ENCODE measurements at regions not wholly inside any gene's neighbourhood (a gene's known extent, or its start where the extent isn't known, plus 50 kb on each side); places are given as distances from the start of the nearest gene placed in this dataset.
A peak's percentile ranks its signal among the peaks of the same experiment; 100 is the strongest.

DNA sequence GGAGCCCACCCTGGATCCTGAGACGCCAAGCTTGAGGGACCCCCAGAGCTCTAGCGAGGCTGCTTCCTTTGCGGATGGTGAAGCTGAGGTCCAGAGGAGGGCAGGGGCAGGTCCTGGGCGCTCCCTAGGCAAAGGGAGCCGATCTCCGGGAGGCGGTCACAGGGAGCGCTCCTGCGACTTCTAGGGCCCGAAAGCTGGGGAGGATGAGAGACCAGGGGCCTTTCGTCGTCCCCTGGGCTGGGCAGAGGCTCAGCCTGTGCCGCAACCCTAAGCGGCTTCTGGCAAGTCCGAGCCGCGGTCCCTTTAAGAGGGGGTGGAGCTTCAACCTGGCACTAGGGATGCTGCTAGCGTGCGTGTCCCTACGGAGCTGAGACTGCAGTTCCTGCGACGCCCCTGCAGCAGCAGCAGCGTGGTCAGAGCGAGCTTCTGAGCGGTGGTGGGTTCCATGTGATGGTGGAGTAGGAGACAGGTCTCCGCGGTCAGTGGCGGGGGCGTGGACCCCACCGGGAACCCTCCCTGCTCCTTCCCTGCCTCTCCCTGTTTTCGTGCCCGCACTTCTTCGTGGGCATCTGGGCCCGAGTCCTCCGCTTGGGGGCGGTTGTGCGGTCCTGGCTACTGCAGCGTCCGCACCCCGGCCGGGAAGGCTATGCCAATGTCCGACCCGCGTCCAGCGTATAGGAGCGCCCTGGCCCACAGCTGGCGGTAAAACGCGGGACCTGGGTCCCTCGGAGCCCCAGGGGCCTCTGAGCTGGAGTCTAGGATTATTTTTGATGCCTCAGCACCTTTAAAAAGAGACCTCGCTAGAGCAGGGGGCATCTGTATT is 154.6 kb downstream of the CCDC74A start:
- POLR2A ChIA-PET (ENCODE audit: partially characterized antibody): interaction anchor here (1.0 to 1.6 kb wide), 4 partner anchors 8 to 11 kb away, joined by 3 to 8 read pairs (median 4); no protein-coding TSS in a partner anchor
- H3K23me2 ChIP-seq (ENCODE audit: low read depth, low read length): peaks cover 4% of the 10 kb centered on the region; the same call in 1 of the 2 replicates
- H3K27ac ChIP-seq (ENCODE audit: low read depth, low read length): 0 out of 2 replicates have a peak overlapping the region, but pooled peaks have one; percentile 42
- TF ChIP-seq BACH1 (IDR thresholded peaks at IDR 0.05; ENCODE audit: low read length) (peak; percentile 48; the same call in 1 of the 2 replicates), TAF1 (IDR thresholded peaks at IDR 0.05; ENCODE audit: low read depth, low read length) (peak; percentile 71), CTBP2 (IDR thresholded peaks at IDR 0.05; ENCODE audit: borderline replicate concordance, insufficient read depth, insufficient read length, low read length) (no peak), RBBP5 (IDR thresholded peaks at IDR 0.05; ENCODE audit: borderline replicate concordance, low read depth, low read length) (peak; percentile 93), TBP (IDR thresholded peaks at IDR 0.05; ENCODE audit: low read depth, low read length) (peak; percentile 67; the same call in 1 of the 2 replicates), PHF8 (conservative IDR thresholded peaks at IDR 0.05; ENCODE audit: low read depth, low read length) (0 out of 2 replicates have a peak, but pooled peaks have one; percentile 54), POU5F1 (IDR thresholded peaks at IDR 0.05; ENCODE audit: low read depth, low read length) (no peak), POLR2A (IDR thresholded peaks at IDR 0.05; ENCODE audit: control extremely low read depth in 1 of 2, low read depth in 2 of 2, low read length in 2 of 2) (peak in 1 of 2 experiments; percentile 43; a peak in 1 of 3 replicates), KDM4A (IDR thresholded peaks at IDR 0.05; ENCODE audit: low read depth, low read length, severe bottlenecking) (peak; percentile 87), JUN (IDR thresholded peaks at IDR 0.05; ENCODE audit: low read depth, low read length) (no peak)
- TF ChIP-seq, protein P1, sequence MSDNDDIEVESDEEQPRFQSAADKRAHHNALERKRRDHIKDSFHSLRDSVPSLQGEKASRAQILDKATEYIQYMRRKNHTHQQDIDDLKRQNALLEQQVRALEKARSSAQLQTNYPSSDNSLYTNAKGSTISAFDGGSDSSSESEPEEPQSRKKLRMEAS (IDR thresholded peaks at IDR 0.05): peak; percentile 94

More for the DNA sequence above, 154.6 kb downstream of the CCDC74A start:
- H2AK5ac ChIP-seq (ENCODE audit: low read depth, low read length): no peak overlapping the region
- no peak overlapping the region for H3K14ac ChIP-seq (ENCODE audit: insufficient read length)
- no peak overlapping the region for H3K56ac ChIP-seq (replicated peaks; ENCODE audit: insufficient read length, low read depth, low read length)
- H4K91ac ChIP-seq (replicated peaks; ENCODE audit: insufficient read length, low read length): no peak overlapping the region
- FAIRE-seq (no peak), DNase-seq (ENCODE audit: low read depth in 1 of 2, low spot score in 2 of 2) (peak; percentile 64 to 81)
- H3K27me3 ChIP-seq (replicated peaks in 1 of 4; ENCODE audit: control insufficient read depth in 3 of 4, extremely low read depth in 1 of 4, insufficient read depth in 3 of 4, low read length in 3 of 4): no peaks in the 10 kb centered on the region
- H3K9me3 ChIP-seq (ENCODE audit: insufficient read depth in 2 of 2, low read depth in 1 of 2, low read length in 1 of 2): no peaks in the 10 kb centered on the region
- H4K20me1 ChIP-seq (replicated peaks in 1 of 2; ENCODE audit: control insufficient read depth in 1 of 2, insufficient read depth in 2 of 2, low read length in 2 of 2): no peaks in the 10 kb centered on the region
- no peaks in the 10 kb centered on the region for H3K4me1 ChIP-seq (replicated peaks in 1 of 4; ENCODE audit: control insufficient read depth in 3 of 4, insufficient read depth in 4 of 4, low read length in 3 of 4)
- H4K8ac ChIP-seq (ENCODE audit: extremely low read depth, insufficient read depth, low read length): peak overlapping the region; percentile 35; the same call in 1 of the 2 replicates
- peak overlapping the region in 2 of 4 experiments; percentile 4; a peak in 2 of 7 replicates for H3K9ac ChIP-seq (replicated peaks in 1 of 4; ENCODE audit: extremely low read depth in 1 of 4, low read depth in 3 of 4, low read length in 3 of 4)
- H3K36me3 ChIP-seq (ENCODE audit: control insufficient read depth in 2 of 4, insufficient read depth in 4 of 4, low read length in 3 of 4): peaks cover 0 to 3% (median 1%) of the 10 kb centered on the region in 4 experiments; a peak in 3 of 8 replicates
- H4K5ac ChIP-seq (ENCODE audit: insufficient read length, low read depth, low read length): no peak overlapping the region
- H3K4ac ChIP-seq (replicated peaks; ENCODE audit: insufficient read length, low read depth, low read length): no peak overlapping the region
- peak overlapping the region; percentile 75 to 88 for H3K4me2 ChIP-seq (ENCODE audit: insufficient read depth in 1 of 2, low read depth in 2 of 2, low read length in 2 of 2)
- no peak overlapping the region for H2BK15ac ChIP-seq (ENCODE audit: low read length)
- no peak overlapping the region for H2BK20ac ChIP-seq (ENCODE audit: low read length)
- no peak overlapping the region for H2BK120ac ChIP-seq (replicated peaks; ENCODE audit: low read depth, low read length)
- WGBS, 2 experiments (ENCODE audit: extremely low coverage in 1 of 2, insufficient coverage in 1 of 2, insufficient read length in 1 of 2, insufficient replicate concordance in 2 of 2, low coverage in 1 of 2, low lambda C conversion rate in 2 of 2, missing lambda C conversion rate in 1 of 2): 1% methylated on average over 46 of the region's 51 CpGs; no CpG with 5 or more reads in 1 of the 2 experiments
- no peak overlapping the region for H3K23ac ChIP-seq (ENCODE audit: insufficient read length)
- H3K4me3 ChIP-seq (ENCODE audit: extremely low read depth in 1 of 4, insufficient read depth in 2 of 4, low read depth in 3 of 4, low read length in 4 of 4): peak overlapping the region; percentile 58 to 81 (median 74)
- H2AFZ ChIP-seq (ENCODE audit: low read length): peak overlapping the region; percentile 81
- peak overlapping the region; percentile 60; the same call in 1 of the 2 replicates for H3K18ac ChIP-seq (ENCODE audit: extremely low read depth, low read length)
- no peaks in the 10 kb centered on the region for H3K79me1 ChIP-seq (ENCODE audit: low read depth, low read length)
- H2BK12ac ChIP-seq (ENCODE audit: low read depth, low read length): no peak overlapping the region
- no peaks in the 10 kb centered on the region for H3K79me2 ChIP-seq (ENCODE audit: control insufficient read depth in 1 of 2, insufficient read depth in 2 of 2, low read length in 2 of 2)
- no peak overlapping the region for H2BK5ac ChIP-seq (ENCODE audit: low read depth, low read length)
- CTCF ChIA-PET (ENCODE audit: partially characterized antibody): interaction anchor here (0.5 to 3.2 kb wide), 8 partner anchors 9 to 578 kb away, joined by 4 to 38 read pairs (median 5); partner anchors contain the start of gene MZT2A
